ENCODE measurements at regions not wholly inside any gene's neighbourhood (a gene's known extent, or its start where the extent isn't known, plus 50 kb on each side); places are given as distances from the start of the nearest gene placed in this dataset.
"Not testable (repeated sequence)": the region's sequence is repeated elsewhere in the genome, so short reads cannot be mapped to it uniquely, and the experiment has no call there.

DNA sequence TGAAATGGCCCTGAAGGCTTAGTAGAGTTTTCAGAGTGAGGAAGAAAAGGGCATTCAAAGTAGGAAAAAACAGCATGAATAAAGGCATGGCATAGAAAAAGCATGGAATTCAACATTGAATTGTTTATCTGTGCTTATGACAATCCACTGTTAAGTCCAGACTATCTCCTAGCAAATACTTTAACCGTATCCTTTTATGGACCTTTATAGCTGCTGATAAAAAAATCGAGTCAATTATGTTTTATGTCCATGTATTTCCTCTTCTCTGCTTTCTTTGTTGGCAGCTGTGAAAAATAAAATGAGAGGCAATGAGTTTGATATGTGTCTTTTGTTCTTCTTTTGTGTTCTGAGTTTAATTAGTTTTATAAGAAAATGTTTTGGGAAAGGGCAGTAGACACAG is 70.4 kb downstream of the TDRD15 start:
- no peak for DNase-seq (ENCODE audit: low spot score)

DNA sequence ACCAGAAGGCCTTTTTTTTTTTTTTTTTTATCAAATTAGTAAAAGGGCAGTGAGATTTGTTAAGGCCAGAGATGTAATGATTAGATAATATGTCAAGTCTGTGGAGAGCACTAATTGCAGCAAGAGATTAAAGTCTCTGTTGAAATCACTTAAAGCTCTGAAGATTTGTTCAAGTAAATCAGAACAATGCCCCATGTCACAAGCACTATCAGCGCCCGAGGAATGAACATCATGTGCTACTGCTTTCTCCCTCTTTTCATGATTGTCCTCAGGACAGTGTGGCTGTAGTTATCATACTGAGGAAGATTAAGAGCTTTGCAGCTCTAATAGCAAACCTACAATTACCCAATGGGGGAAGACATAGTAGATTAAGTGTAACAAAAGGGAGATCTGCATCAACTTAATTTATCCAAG is 71.1 kb downstream of the TDRD15 start:
- no peak for DNase-seq (ENCODE audit: low spot score)

DNA sequence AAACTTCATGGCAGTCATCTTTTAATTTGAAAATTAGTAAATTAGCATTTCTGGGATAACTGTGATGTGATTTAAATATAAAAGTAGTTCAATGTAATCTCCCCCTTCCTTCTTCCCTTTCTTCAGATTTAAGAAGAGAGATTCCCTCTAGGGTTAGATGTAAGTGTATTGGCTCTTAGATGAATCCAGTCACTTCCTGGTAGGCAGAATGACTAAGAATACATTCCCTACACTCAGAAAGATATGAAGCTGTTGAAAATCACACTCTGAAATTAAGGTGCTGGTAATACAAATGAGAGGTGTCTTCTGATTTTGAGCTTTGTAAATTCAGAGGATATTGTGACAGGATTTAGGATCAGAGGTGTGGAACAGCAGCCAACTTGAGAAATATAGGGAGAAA is 71.6 kb downstream of the TDRD15 start:
- DNase-seq (ENCODE audit: low spot score), result no peak

DNA sequence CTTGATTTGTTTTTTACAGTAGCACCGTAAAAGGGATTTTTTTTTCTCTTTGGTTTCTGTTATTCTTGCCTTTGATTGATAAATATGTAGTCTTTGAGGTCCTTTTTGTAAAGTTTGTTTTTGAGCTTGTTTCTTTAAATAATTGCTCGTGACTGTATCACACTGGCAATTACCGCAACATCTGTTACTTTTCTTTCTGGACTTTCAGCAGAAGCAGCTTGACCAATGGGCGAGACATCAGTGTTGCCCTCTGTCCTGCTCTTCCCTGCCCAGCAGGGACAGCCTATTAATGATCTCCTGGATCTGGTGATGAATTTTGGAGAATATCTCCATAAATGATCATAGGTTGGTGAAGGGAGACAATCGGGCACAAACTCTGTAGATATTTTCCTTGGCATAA is 74.9 kb downstream of the TDRD15 start:
- no peak for DNase-seq (ENCODE audit: low spot score)

DNA sequence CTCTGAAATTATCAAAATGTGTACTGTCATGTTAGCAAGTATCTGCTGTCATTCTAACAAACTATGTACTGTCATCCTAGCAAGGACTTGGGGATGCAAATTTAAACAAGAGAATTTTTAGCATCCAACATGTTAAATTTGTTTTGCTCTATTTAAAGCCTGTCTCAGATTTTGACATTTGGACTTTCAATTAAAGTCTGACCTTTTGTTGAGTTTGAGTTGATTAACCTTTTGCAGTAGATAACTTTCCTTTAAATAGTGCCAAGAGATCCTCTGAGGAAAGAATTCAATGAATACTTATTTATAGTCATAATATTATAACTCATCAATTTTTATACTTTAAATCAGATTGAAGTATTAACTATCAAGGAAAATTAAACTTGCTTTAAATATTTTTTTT is 80.2 kb downstream of the TDRD15 start:
- no peak for DNase-seq (ENCODE audit: low spot score)

DNA sequence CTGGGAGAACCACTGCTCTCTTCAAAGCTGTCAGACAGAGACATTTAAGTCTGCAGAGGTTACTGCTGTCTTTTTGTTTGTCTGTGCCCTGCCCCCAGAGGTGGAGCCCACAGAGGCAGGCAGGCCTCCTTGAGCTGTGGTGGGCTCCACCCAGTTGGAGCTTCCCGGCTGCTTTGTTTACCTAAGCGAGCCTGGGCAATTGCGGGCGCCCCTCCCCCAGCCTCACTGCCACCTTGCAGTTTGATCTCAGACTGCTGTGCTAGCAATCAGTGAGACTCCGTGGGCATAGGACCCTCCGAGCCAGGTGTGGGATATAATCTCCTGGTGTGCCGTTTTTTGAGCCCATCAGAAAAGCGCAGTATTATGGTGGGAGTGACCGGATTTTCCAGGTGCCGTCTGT is 90.3 kb downstream of the TDRD15 start:
- DNase-seq (ENCODE audit: low spot score), result not testable (repeated sequence)

DNA sequence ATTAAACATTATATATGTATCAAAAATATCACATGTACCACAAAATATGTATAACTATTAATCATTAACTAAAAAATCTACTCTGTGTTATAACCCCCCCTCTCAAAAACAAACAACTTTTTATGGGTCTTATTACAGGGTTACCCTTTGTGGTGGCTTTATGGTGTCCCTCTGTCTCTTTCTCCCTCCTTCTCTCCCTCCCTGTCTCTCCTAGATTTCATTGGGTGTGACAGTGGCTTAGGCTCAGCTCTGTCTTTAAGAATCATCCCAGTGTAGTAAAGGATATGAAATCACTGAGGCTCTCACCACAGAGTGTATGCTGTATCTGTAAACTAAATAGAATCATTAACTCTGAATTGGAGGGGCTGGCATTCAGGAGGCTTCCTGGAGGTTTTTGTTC is 93.7 kb downstream of the TDRD15 start:
- no peak for DNase-seq (ENCODE audit: low spot score)

DNA sequence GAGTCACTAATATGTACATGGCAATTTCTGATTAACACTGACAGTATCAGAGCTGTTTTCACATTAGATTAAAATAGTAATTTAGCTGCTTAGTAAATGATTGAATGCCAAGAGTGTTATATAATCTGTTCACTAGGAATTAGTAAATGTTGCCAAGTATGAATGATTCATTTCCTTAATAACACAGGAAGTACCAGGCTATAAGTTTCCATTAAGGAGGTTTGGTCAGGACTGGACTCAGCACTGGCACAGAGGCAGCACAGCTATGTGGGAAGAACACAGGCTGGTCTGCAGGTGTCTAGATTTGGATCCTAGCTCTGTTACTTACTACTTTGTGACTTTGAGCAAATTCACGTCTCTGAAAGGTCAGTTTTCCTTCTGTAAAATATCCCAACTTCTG is 97.2 kb downstream of the TDRD15 start:
- no peak for DNase-seq (ENCODE audit: low spot score)

DNA sequence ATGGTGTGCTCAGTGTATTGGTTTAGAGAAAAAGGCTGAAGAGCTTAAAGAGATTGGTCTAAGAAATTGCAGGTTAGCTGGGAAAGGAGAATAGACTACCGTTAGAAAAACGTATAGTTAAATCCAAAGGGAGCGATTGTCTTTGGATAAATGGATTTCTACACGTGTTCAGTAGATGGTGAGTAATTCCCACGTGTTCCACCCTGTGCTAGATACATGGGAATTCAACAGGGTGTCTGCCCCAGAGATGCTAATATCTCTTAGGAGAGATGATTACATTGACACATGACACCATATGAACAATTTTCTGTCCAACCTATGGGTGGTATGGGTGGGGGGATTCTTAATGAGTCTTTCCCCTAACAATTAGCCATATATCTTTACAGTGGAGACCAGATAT is 99.8 kb downstream of the TDRD15 start:
- DNase-seq (ENCODE audit: low spot score), result no peak

DNA sequence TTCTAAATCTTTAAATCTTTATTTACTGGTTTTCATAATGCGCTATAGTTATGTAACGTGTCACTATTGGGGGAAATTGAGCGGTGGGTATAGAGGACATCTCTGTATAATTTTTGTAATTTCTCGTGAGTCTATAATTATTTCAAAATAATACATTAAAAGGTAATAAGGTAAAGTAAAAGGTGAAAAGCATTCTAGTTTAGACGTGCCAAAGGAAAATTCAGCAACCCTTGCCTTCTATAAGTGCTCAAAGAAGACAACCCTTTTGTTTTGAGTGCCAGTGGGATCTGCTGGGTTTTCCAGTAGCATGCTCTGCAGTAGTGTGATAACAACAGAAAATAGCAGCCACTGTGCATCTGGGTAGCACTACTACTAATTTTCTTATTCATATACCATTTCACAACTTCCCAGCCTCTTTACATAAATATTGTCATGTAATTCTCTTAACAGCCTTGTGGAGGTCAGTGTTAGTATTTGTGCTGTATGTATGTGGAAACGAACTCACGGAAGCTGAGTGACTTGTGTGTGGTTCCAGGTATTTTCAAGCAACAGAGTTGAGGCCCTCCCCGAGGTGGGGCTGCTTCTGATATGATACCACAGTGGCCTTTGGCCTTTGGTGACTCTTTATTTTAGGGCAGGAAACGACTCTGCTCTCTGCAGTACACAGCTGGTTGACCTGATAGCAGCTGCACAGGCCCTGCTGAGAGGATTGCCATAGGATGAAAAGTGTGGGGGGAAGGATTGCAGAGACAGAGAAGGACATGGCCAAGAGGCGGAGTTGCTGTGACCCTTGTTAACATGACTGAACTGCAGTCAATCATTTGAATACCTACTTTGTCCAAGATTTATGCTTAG is 104.5 kb downstream of the TDRD15 start:
- no peak for DNase-seq (ENCODE audit: low spot score)

DNA sequence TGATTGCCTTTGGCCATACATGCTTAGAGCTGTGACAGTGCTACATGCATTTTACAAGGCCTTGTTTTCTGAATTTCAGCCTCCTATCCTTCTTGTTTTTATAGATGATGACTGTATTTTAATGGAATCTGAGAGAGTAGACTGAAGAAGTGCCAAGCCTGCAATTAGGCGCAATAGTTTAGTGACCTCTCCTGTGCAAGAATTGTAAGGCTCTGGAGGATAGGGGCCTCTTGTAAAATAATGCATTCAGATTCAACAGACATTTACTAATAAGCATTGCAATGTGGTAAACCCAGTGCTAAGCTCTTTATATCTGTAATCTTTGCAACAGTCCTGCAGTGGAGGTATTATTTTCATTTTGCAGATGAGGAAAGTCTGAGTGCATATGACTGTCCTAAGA is 105.5 kb downstream of the TDRD15 start:
- no peak for DNase-seq (ENCODE audit: low spot score)

DNA sequence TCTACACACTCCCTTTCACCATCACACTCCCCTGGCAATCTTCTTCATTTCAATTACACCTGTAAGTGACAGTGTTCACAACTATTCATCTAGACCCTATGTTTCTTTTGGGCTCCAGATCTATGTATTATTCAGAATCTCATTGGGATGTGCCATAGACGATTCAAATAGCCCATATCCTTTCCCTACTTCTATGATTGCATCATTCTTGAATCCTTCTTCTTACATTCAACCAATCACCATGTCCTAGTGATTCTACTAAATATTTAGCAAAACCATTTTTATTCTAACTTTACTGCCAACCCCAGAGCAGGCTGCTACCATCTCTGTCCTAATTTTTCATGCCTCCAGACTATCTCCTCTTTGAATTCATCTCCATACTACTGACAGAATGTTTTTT is 106.4 kb downstream of the TDRD15 start:
- no peak for DNase-seq (ENCODE audit: low spot score)

DNA sequence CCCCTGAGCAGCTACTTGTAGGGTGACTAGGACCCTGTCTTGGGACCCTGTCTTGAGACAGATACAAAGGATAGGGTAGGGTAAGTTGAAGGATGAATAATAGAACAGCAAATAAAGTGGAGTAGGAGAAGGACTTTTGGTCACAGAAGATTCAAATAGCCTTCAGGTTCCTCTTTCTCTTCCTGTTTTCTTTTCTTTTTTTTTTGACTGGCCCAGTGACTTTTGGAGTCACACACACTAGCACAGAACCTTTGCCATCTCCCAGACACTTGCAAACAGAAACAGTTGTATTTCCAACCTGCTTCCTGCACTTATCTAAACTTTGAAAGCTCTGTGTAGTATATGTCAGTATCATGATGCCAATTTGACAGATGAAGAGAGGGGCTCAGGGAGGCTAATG is 108.2 kb downstream of the TDRD15 start:
- DNase-seq (ENCODE audit: low spot score), result no peak

DNA sequence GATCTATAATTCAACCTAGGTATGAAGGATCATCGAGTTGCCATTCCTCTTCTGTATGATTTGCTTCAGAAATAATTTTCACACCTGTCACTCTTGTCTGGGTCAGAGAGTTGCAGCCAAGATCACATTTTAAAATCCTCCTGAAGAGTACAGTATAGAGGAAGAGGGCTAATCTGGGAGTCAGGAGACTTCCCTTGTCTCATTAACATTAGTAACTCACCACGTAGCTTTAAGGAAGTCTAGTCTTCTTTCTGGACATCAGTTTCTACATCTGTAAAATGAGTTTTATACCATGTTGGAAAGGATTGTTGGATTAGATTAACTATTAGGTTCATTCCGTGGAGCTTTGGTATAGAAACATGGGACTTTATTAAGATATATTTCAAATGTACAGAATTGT is 109.4 kb downstream of the TDRD15 start:
- no peak for DNase-seq (ENCODE audit: low spot score)

DNA sequence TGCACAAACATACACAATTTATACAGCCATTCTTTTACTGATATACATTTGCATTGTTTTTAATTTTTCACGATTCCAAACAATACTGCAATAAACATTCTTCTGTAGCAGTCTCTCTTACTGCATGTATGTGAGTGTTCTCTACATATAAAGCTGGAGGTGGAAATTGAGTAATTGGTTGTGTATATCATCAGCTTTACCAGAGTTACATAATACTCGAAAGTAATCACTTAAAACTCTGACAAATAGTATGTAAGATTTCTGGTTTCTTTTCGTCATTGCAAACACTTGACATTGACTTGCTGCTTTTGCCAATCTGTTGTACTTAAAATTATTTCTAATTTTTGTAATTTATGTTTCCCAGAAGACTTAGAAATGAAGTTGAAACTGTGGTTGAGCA is 110.2 kb downstream of the TDRD15 start:
- no peak for DNase-seq (ENCODE audit: low spot score)

DNA sequence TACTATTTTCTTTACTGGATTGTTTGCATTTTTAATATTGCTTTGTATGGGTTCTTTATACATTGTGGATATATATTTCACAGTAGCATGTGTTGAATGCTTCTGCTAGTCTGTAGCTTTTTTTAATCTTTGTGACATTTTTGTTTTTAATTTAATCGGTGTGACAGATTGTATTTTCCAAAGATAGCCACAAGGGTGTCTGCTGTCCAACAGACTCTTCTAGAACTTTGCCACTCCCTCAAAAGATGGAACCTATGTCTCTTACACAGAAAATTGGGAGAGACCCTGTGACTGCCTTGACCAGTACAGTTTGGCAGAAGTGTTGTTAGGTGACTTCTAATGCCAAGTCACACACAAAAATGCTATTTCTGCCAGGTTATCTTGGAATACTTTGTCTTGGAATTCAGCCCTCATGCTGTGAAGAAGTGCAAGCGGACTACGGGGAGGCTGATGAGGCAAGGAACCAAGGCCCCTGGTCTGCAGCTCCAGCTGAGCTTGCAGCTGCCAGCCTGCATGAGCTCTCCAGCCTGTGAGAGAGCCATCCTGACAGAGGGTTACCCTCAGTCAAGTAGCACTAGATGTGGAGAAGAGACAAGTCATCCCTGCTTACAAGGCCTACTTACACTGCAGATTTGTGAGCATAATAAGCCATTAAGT is 110.8 kb downstream of the TDRD15 start:
- no peak for DNase-seq (ENCODE audit: low spot score)

DNA sequence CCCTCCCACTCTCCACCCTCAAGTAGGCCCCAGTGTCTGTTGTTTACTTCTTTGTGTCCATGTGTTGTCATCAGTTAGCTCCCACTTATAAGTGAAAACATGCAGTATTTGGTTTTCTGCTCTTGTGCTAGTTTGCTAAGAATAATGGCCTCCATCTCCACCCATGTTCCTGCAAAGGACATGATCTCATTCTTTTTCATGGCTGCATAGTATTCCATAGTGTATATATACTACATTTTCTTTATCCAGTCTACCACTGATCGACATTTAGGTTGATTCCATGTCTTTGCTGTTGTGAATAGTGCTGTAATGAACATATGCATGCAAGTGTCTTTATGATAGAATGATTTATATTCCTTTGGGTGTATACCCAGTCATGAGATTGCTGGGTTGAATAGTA is 116.0 kb downstream of the TDRD15 start:
- not testable (repeated sequence) for DNase-seq (ENCODE audit: low spot score)

DNA sequence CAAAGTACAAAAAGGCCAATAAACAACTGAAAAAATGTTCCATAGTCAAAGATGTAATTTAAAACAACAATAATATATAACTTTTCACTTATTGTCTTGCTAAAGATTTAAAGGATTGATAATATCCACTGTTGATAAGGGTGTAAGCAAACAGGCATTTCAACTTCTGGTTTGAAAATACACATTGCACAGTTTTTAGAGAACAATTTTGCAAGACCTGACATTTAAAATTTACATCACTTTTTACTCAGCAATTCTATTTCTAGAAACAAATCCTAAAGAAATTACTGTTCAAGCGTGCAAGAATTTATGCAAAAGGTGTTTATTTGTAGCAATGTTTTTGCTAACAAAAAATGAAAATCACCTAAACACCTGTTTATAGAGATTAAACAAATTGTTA is 120.4 kb downstream of the TDRD15 start:
- no peak for DNase-seq (ENCODE audit: low spot score)

DNA sequence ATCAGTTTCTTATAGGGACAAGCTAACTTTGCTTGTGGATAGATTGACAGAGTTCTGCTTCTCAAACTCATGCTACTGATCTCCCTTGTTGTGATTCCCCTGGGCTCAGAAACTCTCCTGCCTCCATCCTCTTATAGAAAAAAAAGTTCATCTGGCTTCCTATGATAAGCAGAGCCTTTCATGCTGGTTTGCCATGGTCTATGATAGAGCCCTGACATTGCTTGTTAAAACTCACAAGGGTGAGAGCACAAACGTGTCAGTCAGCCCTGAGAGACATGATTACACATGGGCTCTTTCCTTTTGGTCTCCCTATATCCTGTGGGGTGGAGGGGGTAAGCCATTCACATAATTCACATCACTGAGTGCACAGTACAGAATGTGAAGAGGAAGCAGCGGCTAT is 121.8 kb downstream of the TDRD15 start:
- DNase-seq (ENCODE audit: low spot score), result no peak

DNA sequence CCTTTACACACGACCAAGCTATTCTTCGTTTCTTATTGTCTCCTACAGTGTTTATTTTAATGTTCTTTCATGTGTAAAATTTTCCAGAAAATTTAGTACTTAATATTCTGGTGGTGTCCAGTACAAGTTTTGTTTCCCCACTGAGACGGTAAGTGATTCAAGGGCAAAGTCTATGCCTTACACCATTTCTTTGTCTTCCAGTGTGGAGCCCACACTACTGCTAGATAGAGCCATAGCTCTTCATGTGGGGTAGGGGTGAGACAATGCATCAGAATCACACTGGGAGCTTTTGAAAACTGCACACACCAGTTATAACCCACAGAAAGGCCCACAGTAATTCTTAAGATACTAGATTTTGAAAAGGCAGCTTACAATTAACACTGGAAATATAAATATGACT is 125.6 kb downstream of the TDRD15 start:
- DNase-seq (ENCODE audit: low spot score), result no peak

DNA sequence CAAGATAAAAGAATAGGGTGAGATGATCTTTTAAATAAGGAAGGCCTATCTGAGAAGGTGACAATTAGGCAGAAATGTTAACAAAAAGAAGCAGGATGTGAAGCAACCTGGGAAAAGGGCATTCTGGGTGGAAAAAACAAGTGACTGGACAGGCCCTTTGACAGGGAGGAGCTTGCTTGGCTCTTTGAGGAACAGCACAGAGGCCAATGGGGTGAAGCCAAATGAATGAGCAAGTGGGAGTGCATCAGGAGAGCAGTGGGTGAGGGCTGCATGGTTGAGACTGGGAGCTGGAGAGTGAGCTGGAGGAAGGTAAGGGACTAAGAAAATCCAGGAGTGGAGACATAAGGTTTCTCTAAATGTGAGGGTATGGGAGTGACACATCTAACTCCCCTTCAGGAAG is 126.9 kb downstream of the TDRD15 start:
- no peak for DNase-seq (ENCODE audit: low spot score)

DNA sequence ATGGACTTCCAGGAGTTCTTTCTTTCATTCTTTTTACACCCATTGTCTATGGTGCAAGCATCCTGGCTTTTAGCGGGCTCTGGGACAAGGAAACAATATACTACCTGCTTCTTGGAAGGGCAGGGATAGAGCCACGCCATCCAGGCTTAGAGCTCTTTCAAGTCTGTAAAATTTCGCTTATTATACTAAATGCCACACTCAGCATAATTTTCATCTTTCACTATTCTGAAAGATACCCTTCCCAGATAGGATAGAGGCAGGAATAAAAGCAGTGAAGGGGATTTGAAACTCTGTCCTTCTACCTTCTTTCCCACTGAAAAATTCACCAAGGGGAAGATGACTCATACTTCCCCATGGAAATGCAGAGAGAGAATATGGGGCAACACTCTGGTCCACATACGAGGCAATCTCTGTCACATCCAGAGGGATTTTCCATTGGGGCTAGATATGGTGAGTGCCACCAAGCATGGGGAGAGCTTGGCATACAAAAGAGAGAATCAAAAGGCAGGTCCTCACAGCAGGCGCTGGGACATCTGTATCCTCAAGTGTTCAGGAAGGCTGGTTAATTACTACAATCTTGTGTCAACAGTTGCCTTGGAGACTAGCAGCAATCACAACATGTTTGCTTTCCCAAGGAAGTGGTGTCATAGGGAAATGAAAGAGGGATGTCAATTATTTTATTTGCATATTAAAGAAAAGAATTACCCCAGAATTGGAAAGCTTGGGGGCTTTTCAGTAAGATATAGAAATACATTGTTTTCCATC is 127.6 kb downstream of the TDRD15 start:
- no peak for DNase-seq (ENCODE audit: low spot score)

Measured in CD4-positive, alpha-beta T cell treated with Interleukin-6 at 100 ng/mL for 8 hours (primary cell).